ENCODE measurements at regions not wholly inside any gene's neighbourhood (a gene's known extent, or its start where the extent isn't known, plus 50 kb on each side); places are given as distances from the start of the nearest gene placed in this dataset.

DNA sequence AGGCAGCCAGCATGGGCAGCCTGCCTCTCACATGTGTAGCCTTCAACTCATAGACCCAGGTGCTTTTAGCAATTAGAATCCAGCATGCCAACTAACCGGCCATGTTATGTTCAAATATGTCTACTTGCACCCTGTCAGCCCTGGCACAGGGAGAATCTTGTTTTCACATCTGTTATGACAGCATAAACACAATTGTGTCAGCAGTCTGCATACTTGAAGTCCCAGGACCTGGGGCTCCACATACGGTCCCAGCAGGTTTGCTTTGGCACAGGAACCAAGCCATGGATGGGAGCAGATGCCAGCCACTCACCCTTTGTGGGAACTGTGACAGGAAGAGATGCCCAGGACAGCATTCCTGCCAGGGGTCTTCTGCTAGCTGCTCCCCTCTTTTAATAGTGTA is 67.2 kb upstream of the SYNDIG1 start:
- no peaks in the 10 kb centered on the region for H3F3A ChIP-seq (ENCODE audit: insufficient read depth, low read depth)
- H2AFZ ChIP-seq = no peak overlapping the region
- no peak overlapping the region for H3K4me3 ChIP-seq
- H3K79me2 ChIP-seq (ENCODE audit: low read depth) = no peaks in the 10 kb centered on the region
- intact Hi-C loops (cut with micrococcal nuclease; ENCODE audit: unreplicated experiment) = no loop called here
- no peak overlapping the region for H3K27ac ChIP-seq
- POLR2A ChIA-PET (ENCODE audit: unreplicated experiment) = no interaction called here
- H3K27me3 ChIP-seq (ENCODE audit: insufficient read depth, low read depth) = no peaks in the 10 kb centered on the region
- H3K4me2 ChIP-seq = no peak overlapping the region
- no peak for DNase-seq
- H3K9me2 ChIP-seq (ENCODE audit: insufficient read depth) = no peaks in the 10 kb centered on the region
- TF ChIP-seq CTCF (conservative IDR thresholded peaks at IDR 0.05) (no peak), EZH2 (IDR thresholded peaks at IDR 0.05; ENCODE audit: low read depth) (no peak)
- no peaks in the 10 kb centered on the region for H3K9me3 ChIP-seq (ENCODE audit: insufficient read depth, low read depth)
- BruUV-seq (replicated peaks) = no TSS peak
- CTCF ChIA-PET = no interaction called here
- no peaks in the 10 kb centered on the region for H4K20me1 ChIP-seq (ENCODE audit: insufficient read depth)
- no peaks in the 10 kb centered on the region for H3K4me1 ChIP-seq (replicated peaks; ENCODE audit: insufficient read depth)
- no peaks in the 10 kb centered on the region for H3K36me3 ChIP-seq (ENCODE audit: low read depth)

GRCh38 chr20:24395151-24395550 is 74.3 kb upstream of the SYNDIG1 start:
- intact Hi-C loops (cut with micrococcal nuclease; ENCODE audit: unreplicated experiment) = no loop called here
- CTCF ChIA-PET = no interaction called here
- POLR2A ChIA-PET (ENCODE audit: unreplicated experiment) = no interaction called here

DNA sequence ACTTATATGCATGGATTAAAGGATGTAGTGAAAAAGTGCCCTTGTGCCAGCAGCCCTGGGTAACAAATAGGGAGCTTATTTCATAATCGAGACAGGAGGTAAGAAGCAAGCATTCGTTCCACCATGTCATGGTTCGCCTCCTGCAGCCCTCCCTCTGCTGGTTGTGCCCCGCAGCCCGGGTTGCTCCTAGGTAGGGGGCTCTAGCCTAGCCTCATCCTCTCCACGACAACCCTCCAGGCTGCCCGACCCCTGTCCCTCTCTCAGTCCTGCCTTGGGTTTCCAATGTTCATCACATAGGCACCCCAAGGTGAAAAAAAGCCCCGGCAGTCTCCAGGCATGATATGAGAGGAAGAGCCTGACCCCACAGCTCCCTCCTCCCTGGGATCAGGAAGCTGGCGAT is 75.5 kb upstream of the SYNDIG1 start:
- intact Hi-C loops (cut with micrococcal nuclease; ENCODE audit: unreplicated experiment) = no loop called here
- no peaks in the 10 kb centered on the region for H3K79me2 ChIP-seq (ENCODE audit: low read depth)
- H3K9me3 ChIP-seq (ENCODE audit: insufficient read depth, low read depth) = no peaks in the 10 kb centered on the region
- H2AFZ ChIP-seq = no peak overlapping the region
- ChIA-PET CTCF (no interaction called here), POLR2A (ENCODE audit: unreplicated experiment) (interaction anchor here (0.6 kb wide), 1 partner anchor 393 kb away, joined by 5 read pairs; no protein-coding TSS in a partner anchor)
- H3K4me3 ChIP-seq = no peak overlapping the region
- peaks cover 3% of the 10 kb centered on the region; the same call in 1 of the 2 replicates for H3K27me3 ChIP-seq (ENCODE audit: insufficient read depth, low read depth)
- TF ChIP-seq CTCF (conservative IDR thresholded peaks at IDR 0.05) (no peak), EZH2 (IDR thresholded peaks at IDR 0.05; ENCODE audit: low read depth) (no peak)
- no peaks in the 10 kb centered on the region for H4K20me1 ChIP-seq (ENCODE audit: insufficient read depth)
- H3K27ac ChIP-seq = no peak overlapping the region
- no peaks in the 10 kb centered on the region for H3F3A ChIP-seq (ENCODE audit: insufficient read depth, low read depth)
- no peak for DNase-seq
- H3K36me3 ChIP-seq (ENCODE audit: low read depth) = no peaks in the 10 kb centered on the region
- H3K4me1 ChIP-seq (replicated peaks; ENCODE audit: insufficient read depth) = no peaks in the 10 kb centered on the region
- no TSS peak for BruUV-seq (replicated peaks)
- H3K9me2 ChIP-seq (ENCODE audit: insufficient read depth) = no peaks in the 10 kb centered on the region
- no peak overlapping the region for H3K4me2 ChIP-seq

More at GRCh38 chr20:24395151-24395550, 74.3 kb upstream of the SYNDIG1 start:
- Histone ChIP-seq H3K4me2 (no peak overlapping the region), H3K4me3 (no peak overlapping the region), H3K27ac (no peak overlapping the region), H3K4me1 (replicated peaks; ENCODE audit: insufficient read depth) (no peaks in the 10 kb centered on the region), H3K27me3 (ENCODE audit: insufficient read depth, low read depth) (peaks cover 3% of the 10 kb centered on the region; the same call in 1 of the 2 replicates), H2AFZ (no peak overlapping the region), H4K20me1 (ENCODE audit: insufficient read depth) (no peaks in the 10 kb centered on the region), H3K79me2 (ENCODE audit: low read depth) (no peaks in the 10 kb centered on the region), H3K9me2 (ENCODE audit: insufficient read depth) (no peaks in the 10 kb centered on the region), H3K9me3 (ENCODE audit: insufficient read depth, low read depth) (no peaks in the 10 kb centered on the region), H3F3A (ENCODE audit: insufficient read depth, low read depth) (no peaks in the 10 kb centered on the region), H3K36me3 (ENCODE audit: low read depth) (no peaks in the 10 kb centered on the region)
- TF ChIP-seq CTCF (conservative IDR thresholded peaks at IDR 0.05) (no peak), EZH2 (IDR thresholded peaks at IDR 0.05; ENCODE audit: low read depth) (no peak)
- BruUV-seq (replicated peaks) = no TSS peak
- DNase-seq = no peak
